ENCODE measurements at regions not wholly inside any gene's neighbourhood (a gene's known extent, or its start where the extent isn't known, plus 50 kb on each side); places are given as distances from the start of the nearest gene placed in this dataset.

GRCh38 chr4:123987408-123987807 lies 590.8 kb downstream of the SPRY1 start:
- no peak for DNase-seq (ENCODE audit: low read depth in 2 of 2)

DNA sequence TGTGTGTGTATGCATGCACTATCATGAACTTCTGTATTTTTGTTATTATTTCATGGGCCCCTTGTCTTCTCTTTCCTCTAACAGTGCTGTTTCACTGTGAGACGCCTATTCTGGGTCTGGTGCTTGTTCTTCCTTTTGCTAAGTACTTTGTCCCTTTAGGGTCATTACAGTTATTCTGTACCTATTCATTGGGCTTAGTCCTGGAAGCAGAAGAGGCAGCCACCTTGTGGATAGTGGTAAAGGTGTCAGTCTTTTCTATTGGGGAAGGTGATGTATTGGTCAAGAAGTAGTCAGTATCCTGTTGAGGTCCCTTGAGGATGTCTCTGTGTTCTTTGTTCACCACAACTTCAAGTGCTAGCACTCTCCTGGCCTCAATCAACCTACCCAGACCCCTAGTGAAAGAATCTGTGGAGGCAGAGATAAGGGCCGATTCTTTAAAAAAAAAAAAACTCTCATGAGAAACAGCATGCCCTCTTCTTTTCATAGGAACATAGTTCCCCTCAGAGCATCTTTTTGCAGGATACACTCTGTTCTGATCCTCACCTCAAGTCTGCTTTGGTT lies 593.8 kb downstream of the SPRY1 start:
- DNase-seq (ENCODE audit: low read depth in 2 of 2) = no peak

DNA sequence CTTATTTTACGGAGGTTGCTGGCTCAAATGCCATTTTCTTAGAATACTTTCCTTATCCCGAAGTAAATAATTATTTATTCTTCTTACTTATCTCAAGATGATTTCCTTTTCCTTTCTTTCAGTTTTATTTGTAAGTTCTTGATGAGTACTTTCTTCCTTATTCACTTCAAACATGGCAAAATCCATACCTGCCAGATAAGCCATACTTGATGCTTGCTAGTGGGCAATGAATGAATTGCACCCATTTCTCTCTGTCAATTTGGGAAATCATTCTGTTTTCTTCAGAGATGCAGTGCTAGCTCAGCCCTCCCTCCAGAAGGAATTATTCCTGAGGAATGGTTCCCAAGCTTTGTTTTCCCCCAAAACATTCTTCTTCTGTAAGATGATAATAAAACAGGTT lies 598.3 kb downstream of the SPRY1 start:
- DNase-seq (ENCODE audit: low read depth in 2 of 2) = no peak

GRCh38 chr4:123995936-123996335 lies 599.3 kb downstream of the SPRY1 start:
- DNase-seq (ENCODE audit: low read depth in 2 of 2) = no peak

GRCh38 chr4:123996718-123997510 lies 600.3 kb downstream of the SPRY1 start:
- no peak for DNase-seq (ENCODE audit: low read depth in 2 of 2)

- DNase-seq (ENCODE audit: low read depth in 2 of 2) = no peak
Observed at GRCh38 chr4:123997776-123998449, 601.3 kb downstream of the SPRY1 start.

GRCh38 chr4:124000233-124000632 lies 603.6 kb downstream of the SPRY1 start:
- no peak for DNase-seq (ENCODE audit: low read depth in 2 of 2)

DNA sequence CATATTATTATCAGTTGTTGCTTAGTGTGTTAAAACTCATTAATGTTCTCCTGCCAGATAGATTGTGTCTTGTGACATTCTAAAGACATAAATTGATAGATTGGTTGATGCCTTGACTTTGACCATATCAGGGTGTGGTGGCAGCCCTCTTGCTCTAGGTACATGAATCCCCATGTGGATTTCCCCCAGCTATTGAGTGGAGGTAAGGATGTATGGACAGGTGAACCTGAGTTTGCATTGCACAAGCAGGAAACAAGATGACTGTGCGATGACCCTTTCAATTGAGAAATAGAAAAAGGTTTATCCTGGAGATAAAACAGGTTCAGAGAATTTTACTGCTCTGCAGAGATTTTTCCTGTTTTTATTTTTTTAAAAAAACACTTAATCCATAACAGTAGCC lies 619.2 kb downstream of the SPRY1 start:
- no peak for DNase-seq (ENCODE audit: low read depth in 2 of 2)

DNA sequence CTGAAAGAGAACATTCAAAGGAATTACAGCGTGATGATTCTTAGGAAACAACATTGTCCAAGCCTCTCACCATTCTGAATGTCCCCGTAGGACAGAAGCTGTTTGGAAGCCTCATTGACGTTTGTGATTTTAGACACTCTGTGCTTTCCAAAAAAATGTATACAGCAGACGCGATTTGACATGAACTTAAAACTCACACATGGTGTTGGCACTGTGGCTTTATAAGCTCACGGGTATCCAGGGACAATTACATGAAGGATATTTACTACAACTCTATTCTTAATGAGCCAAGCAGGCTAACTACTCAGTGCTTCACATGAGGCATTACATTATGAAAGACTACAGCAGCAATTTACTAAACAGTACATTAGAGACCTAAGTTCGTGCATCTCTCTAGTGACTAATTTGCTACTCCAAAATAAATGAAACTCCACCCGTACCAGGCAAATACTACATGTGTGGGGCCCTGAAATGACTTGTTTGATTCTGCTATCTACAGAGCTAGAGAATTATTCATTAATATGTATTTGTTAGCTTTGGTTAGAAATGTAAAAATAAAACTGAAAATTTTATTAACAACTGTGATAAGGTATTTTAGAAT lies 620.7 kb downstream of the SPRY1 start:
- no peak for DNase-seq (ENCODE audit: low read depth in 2 of 2)

- no peak for DNase-seq (ENCODE audit: low read depth in 2 of 2)
Observed at GRCh38 chr4:124018383-124019317, 622.1 kb downstream of the SPRY1 start.

DNA sequence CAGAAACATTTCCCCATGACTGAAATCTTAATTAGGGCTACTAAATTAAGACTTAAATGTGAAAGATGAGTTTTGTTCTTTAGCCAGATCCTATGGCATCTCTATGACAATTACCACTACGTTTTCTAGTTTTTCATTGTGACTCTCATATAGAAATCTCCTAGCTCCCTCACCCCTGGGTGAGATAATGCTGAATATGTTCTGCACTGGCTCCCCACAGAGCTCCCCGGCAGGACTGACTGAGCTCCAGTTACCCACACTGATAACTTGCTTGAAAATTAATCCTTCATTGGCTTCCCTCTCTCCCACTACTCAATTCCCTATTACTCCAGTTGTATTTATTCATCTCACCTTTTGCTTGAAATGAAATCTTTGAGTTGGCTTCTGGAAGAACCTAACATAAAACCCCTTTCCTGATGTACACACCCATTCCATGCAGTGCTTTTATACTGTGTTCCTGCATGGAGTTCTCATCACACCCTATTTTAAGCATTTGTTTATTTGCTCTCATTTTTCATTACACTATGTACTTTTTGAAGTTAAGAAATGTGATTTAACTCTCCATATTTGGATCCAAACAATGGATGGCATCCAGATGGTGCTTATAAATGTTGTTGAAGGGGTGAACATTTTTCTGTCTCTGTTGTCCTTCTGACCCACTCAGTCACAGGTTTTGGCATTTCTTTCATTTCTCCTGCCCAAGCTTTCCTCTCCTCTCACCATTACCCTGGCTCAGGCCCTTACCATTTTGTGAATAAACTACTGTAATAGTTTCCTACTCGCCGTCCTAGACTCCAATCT lies 623.4 kb downstream of the SPRY1 start:
- DNase-seq (ENCODE audit: low read depth in 2 of 2) = no peak

- DNase-seq (ENCODE audit: low read depth in 2 of 2) = no peak
Observed at GRCh38 chr4:124025000-124025399, 628.4 kb downstream of the SPRY1 start.

- DNase-seq (ENCODE audit: low read depth in 2 of 2) = no peak
Observed at GRCh38 chr4:124025428-124025827, 628.8 kb downstream of the SPRY1 start.

DNA sequence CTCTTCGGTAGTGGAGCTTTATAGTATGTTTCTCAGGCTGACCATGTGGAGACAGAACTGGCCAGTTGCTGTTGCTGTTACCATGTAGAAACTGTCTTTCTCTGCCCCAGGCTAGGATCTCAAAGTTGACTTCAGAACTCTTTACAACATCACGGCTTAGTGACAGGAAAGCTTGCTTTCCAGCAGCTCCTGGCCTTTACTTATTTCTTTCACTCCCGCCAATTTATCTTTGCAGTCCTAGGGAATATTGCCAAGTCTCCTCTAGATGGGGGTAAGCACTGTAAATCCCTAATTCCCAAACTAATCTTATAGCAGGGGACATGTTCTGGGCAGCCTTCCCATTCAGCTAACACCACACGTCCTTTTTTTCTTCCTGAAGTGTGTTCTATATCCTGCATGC lies 631.6 kb downstream of the SPRY1 start:
- DNase-seq (ENCODE audit: low read depth in 2 of 2) = no peak

DNA sequence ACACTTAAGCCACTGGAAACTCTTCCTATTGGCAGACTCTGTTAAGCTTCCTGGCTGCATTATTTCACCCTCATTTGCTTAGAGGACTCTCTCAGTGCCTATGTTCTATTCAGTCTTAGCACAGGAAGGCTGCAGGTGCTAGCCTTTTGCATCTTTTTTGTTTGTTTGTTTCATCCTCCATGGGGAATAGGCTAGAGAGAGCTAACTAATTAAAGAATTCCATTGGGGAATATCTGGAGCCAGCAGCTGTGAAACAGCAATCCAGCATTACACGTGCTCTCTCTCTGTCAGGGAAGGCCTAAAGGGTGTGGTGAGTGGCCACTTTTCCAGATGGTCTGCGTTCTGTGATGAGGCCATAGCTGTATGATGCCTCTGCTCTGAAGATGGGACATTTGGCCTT lies 633.6 kb downstream of the SPRY1 start:
- DNase-seq (ENCODE audit: low read depth in 2 of 2) = no peak

- no peak for DNase-seq (ENCODE audit: low read depth in 2 of 2)
Observed at GRCh38 chr4:124032035-124032434, 635.4 kb downstream of the SPRY1 start.

DNA sequence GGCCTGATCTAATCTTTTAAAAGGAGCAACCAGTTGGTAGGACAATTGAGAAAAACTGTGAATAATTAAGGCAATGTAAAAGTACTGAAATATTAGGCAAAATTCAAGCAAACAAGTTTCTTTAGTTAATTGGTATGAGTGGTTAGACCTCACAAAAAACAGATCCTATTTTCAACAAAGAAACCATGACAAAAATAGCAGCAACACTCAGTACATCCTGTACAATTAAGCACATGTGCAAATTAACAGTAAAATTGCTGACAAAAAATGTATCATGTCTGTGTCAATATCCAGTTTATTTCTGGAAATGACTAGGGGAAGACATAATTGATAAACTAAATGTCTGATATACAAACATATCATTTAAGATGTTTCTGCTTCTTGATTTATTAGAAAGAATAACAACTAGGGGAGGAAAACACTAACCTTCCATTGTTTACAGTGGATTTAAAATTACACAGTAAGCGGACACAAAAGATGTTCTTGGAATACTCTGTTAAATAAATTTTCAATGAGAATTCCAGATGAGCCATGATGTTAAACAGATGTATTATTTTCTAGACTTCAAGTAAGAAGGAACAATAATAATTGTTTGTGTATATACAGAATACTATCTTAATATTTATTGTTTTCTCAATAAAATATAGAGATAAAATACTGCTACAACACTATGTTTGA lies 638.9 kb downstream of the SPRY1 start:
- no peak for DNase-seq (ENCODE audit: low read depth in 2 of 2)

DNA sequence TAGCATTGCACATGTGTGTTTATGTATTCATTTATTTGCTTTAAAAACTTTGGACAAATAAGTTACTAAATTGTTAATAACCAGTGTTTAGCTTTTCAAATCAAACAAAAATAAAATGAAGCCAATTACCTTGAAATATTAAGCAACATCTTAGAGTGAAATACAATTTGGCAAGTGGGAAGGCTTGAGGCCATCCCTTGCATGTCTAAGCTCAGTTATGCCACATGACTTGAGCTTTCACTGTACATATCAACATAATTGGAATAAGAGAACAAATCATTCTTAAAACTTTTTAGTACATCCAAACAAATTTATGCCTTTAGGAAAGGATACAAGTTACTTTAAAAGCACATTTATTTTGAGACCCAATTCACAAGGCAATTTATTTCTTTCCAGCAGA lies 640.6 kb downstream of the SPRY1 start:
- DNase-seq (ENCODE audit: low read depth in 2 of 2) = no peak

GRCh38 chr4:124044330-124044729 lies 647.7 kb downstream of the SPRY1 start:
- DNase-seq (ENCODE audit: low read depth in 2 of 2) = no peak

- DNase-seq (ENCODE audit: low read depth in 2 of 2) = no peak
Observed at GRCh38 chr4:124044867-124045266, 648.3 kb downstream of the SPRY1 start.
